ENCODE measurements at regions not wholly inside any gene's neighbourhood (a gene's known extent, or its start where the extent isn't known, plus 50 kb on each side); places are given as distances from the start of the nearest gene placed in this dataset.

DNA sequence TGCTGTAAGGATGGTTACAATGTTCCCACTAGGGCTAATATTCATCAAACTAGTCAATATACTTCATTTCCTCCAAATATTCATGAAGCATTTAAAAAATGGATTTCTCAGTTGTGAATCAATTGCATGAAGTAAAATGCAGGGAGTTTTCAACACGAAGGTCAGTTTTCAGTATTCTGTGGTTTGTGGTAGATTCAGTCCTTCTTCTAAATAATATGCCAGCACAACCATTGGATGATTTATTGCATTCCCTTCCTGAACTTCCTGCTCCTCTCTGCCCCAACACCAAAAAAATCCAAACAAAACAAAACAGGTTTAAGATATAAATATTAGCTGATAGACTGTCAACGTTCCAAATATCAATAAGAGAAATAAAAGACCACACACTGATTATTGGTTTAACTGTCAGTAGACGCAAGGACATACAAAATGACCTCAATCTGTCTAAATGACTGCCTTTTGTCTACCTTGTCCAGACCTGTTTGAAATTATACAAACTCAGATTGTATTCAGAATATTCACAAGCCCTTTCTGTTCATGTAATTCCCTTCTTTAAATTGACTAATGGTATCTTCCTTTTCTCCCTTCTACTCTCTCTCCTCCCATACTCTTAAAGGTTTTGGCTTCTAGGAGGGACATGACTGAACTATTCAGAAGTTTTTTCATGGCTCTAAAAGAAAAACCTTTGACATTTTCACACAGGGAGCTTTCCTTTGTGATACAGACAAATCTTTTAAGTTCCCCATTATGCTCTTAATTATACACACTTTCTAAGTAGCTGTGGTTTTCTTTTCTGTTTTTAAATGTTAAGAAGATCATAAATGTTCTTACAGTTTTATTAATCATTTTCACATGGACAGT, 92.6 kb upstream of the STT3B start:
- no peak for DNase-seq

DNA sequence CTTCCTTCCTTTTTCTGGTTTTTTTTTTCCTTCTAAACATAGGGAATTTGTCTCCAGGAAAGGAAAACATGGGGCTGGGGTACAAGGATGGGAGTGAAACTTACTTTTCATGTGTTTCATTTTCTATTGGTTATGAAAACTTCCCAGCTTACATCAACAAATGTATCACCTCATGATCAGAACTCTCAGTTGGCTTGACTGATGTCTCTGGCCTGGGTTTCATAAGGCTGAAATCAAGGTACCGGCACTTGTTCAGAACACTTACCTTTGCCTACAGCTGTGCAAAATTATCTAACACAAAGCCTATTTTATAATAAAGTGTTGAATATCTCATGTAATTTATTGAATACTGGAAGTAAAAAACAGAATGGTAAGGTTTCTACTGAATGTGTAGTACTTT, 91.8 kb upstream of the STT3B start:
- DNase-seq = no peak

DNA sequence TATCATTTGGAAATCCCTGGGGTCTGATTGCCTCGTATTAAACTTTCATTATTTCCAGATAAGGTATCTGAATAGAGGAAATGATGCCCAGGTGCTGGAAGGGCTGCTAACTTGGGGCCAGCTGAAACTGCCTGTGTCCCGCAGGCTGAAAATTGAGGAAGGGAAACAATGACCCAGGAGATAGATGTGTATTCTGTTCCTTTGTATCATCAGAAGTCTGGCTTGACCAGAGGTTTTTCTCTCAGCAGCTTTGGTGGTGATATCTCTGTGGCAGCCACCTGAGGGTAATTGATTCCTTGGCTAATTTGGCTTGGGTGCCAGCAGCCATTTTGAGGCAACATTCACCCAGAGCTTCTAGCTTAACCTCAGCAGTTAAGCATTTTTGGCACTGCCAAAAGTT, 90.0 kb upstream of the STT3B start:
- DNase-seq = no peak

DNA sequence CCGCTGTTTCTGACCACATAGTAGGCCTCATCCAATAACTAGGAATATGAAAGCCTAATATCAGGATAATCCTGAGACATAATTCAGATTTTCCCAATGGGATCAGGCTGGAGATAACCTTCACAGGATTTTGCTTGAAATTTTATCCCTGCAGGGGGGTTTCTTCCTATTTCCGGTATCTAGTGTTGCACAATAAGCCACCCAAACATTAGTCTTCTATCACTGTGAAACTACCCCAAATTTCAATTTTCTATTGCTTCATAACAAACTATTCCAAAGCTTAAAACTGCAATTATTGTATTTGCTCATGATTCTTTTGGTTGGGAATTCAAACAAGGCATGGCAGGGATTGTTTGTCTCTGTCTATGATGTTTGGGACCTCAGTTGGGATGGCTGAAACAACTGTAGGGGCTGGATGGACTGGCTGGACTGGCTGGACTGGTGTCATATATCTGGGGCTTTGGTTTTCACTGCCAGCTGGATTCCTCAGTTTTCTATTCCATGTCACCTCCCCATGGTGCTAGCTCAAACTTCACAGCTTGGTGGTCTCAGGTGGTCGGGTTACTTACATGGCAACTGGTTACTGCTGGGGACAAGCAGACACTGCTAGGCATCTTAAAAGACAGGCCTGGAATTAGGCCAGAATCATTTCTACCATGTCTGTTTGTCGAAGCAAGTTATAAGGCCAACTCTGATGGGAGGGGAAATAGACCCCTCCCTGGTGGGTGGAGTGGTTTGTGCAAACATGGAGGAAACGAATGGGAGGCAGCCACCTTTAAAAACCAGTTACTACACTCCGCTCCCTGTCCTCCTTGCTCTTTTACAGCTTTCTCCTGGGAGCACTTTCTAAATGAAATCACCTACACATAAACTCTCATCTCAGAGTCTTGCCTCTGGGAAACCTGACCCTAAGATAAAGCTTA, 88.2 kb upstream of the STT3B start:
- DNase-seq = no peak

DNA sequence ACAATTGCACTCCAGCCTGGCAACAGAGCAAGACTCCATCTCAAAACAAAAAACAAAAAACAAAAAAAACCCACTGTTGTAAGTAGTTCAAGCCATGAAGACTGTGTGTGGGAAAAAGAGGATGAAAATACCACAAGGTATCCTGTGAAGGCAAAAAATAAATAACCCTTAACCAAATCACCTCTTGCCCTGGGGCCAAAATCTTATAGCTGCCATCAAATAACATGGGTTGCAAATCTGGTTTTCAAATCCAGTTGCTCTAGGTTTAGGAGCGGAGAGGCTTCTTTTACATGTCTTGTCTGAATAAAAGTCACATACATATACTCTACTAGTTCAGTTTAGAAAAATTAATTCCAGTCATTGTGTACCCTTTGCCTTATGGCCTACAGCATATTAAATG, 87.0 kb upstream of the STT3B start:
- no peak for DNase-seq

DNA sequence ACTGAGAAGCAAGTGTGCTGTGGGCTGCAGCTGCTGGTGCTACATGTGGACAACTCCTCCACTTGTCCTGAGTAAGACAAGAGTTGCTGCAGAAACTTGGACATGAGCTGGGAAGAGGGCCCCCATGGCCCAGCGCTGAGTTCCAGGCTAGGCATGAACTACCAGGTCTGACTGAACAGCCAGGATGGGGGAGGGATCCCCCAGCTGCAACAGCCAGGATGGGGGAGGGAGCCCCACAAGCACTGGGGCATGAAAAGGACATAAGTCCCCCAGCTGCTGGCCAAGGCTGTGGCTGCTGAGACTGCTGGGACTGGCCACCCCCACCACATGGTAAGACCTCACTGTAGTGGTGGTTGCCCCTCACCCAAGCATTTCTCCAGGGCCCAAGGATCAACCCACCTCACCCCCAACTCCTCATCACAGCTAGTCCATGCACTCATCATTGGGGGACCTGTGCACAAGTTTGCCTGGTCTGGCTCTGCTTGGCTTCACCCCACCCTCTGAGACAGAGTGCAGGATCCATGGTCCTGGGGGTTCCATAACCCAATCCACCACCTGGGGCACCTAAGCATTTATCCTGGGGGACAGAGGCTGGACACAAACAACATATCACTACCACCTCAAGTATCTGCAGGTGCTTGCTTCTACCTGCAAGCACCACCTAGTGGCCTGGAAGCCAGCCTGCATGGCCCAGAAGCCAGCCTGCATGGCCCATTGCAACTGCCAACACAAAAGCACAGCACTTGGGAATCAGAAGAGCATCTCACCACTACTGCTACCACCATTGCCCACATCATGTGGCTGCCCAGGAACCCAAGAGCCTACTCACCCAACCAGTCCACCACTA, 84.5 kb upstream of the STT3B start:
- no peak for DNase-seq

DNA sequence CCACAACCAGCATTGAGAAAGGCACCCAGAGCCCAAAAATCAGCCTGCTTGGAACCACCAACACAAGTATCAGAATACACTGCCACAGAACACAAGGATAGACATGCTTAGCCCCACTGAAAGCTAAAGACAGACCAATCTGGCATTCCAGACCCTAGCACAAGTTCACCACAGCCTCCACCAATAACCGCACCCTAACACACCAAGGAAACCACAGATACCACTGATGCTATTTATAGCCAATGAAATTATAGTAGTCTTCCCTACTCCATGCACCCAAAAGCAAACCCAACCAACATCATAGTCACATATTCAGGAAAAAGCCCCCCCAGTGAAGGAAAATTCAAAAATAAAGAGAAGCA, 83.9 kb upstream of the STT3B start:
- DNase-seq = no peak

DNA sequence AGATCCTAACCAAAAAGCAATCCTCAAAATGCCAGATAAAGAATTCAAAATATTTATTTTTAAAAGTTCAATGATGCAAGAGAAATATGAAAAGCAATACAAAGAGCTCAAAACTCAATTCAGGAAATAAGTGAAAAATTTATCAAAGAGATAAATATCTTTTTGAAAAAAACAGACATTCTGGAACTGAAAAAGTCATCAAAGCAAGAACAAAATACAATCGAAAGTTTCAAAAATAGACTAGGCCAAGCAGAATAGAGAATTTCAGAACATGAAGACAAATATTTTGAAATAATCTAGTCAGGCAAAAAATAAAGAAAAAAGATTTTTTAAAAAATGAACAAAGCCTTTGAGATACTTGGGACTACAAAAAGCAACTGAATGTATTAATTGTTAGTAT, 83.4 kb upstream of the STT3B start:
- DNase-seq = no peak

DNA sequence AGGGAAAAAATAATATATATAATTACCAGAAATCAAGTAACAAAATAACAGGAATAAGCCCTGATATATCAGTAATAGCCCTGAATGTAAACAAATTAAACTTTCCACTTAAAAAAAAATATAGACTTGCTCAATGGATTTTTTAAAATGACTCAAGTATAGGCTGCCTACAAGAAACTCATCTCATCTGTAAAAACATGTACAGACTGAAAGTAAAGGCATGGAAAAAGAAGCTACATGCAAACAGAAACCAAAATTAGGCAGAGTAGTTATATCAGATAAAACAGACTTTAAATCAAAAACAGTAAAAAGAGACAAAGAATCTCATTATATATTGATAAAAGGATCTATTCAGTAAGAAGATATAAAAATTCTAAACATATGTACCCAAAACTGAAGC, 82.4 kb upstream of the STT3B start:
- DNase-seq = no peak

DNA sequence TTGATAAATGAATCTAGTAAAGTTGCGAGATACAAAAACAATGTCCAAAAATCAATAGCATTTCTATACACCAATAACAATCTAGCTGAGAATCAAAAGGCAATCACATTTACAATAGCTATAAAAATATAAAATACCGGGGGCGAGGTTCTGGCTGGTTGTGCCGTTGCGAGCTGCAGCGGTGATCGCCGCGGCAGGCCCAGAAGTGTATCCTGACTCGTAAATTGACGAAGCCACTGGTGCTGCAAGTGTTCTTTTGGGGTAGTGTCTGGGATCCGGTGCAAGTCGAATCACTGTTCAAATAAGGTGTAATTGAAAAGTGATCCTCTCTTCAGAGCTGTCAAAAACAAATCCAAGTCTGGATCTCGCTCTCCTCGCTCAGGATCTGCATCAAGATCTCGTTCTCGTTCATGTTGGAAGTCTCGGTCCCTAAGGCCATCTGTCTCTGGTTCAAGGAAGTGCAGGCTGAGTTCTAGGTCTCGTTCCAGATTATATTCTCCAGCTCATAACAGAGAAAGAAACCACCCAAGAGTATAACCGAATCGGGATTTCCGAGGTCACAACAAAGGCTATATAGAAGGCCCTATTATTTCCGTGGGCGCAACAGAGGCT, 80.1 kb upstream of the STT3B start:
- DNase-seq = no peak

DNA sequence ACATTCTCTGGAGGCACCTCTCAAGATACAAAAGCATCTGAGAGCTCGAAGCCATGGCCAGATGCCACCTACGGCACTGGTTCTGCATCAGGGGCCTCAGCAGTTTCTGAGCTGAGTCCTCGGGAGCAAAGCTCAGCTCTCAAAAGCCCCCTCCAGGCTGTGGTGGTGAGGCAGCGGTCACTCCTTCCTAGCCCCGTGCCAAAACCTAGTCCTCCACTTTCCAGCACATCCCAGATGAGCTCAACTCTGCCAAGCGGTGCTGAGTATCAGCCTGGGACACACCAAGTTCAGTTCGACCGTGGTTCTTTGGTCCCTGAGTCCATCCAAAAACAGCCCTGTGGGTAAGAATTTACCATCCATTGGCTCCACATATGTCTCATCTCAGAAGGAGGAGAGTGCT, 79.3 kb upstream of the STT3B start:
- DNase-seq = no peak

DNA sequence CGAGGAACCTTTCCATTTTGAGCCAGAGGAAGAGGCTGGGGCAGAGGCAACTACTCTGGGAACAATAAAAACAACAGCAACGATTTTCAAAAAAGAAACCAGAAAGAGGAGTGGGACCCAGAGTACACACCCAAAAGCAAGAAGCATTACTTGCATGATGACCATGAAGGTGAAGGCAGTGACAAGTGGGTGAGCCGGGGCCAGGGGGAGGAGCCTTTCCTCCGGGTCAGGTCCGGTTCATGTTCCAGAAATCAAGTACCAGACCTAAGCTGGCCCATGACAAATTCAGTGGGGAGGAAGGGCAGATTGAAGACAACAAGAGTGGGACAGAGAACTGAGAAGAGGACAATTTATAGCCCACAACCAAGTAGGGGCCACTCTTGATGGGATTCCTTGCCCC, 77.2 kb upstream of the STT3B start:
- no peak for DNase-seq

DNA sequence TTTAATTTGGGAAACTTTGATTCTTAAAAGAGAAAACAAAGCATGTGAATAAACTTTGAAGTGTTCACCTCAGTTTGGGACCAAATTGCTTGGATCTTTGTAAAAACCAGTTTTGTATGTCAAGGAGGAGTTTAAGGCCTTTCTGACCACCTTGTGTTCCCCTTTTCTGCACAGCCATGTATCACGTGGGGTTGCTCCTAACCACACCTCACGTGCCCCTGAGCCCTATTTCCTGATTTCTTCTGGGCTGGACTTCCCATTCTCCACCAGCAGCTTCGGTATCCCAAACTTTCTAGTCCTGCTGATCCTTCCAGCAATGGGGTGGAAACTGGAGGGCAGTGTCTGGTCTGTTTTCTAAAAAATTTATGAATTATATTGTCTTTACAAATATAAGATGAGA, 76.4 kb upstream of the STT3B start:
- DNase-seq = no peak

DNA sequence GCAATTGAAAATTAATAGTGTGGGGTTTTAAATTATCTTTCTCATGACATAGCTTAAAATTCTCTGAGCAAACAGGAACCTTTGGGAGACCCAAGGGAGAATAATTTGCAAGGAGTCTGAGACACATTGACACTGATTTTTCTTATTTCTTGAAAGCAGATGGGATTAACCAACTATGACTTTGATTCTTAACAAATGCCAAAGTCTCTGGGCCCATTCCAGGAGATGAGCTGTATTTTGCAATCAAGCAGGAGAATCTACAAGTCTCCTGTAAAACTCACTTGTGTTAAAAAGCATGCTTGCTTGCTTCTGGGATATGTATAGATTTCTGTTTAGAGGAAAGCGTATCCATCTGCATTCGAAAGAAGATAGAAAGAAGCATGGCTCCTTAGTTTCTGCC, 71.3 kb upstream of the STT3B start:
- DNase-seq = no peak

DNA sequence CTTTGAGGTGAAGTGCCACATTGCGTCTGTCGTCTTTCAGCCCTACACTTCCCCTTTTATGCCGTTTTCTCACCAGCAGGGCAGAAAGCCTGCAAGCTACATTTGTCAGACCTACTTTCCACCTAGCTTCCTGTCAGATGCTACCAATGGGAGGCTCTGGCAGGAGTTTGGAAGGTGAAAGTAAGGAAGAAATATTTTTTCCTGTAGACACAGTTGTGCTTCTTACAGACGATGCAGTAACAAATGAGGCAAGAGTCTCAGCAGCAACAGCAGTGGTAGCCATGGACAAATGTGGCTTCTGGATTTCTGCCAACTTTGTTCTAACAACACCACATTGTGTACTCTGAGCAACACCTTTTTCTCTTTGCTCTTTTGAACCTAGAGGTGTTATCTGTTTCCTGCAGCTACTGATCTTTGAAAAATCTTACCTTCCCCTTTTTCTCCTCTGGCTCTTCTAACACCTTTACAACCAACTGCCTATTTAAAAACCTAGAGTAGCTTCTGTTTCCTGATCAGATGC, 70.6 kb upstream of the STT3B start:
- DNase-seq = no peak

DNA sequence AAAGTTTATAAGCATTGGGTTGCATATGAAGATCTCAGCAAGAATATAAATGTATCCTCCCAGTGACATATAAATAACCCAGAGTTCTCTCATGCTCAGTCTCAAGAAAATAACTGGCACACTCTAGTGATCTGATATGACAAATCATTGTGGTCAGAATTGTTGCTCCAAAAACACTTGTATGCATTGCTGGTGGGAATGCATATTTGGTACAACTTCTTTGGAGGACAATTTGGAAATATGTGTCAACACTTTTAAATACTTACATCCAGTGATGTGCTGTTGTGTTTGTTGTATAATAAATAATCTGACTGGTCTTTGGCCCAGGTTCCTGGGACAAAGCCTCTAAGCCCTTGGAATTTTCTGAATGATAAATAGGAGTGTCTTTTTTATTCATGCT, 66.7 kb upstream of the STT3B start:
- no peak for DNase-seq

DNA sequence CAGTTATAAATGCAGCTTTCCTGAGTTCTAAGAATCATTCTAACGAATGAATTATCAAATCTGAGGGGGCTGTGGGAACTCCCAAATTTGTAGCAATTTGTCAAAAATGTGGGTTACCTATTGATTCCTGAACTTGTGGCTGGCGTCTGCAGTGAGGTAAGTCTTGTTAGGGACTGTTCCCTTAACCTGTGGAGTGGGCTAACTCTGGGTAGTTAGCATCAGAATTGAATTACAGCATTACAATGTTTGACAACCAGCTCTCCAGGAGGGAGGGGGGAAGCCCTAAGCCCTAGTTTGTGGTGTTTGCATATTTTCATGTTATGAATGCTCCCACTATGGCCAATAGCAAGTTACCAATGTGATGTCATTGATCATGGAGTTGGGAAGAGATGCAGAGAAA, 65.9 kb upstream of the STT3B start:
- no peak for DNase-seq

DNA sequence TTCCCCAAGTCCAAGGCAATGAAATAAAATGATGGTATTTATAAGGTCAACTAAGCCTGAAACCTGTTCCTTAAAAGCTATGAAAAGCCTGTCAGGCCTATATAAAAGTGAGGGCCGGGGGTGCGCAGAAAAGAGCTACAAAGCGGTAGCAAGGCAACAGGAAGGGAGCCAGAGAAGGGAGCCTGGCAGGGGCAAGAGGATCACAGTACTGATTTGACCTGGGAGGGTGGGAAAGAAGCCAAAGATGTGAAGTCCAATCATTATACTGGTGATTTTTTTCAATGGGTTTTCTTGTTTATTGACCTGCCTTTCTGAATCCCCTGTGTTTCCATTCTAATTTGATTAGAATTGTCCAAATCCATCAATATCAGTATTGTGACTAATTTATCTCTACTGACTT, 64.3 kb upstream of the STT3B start:
- DNase-seq = no peak

DNA sequence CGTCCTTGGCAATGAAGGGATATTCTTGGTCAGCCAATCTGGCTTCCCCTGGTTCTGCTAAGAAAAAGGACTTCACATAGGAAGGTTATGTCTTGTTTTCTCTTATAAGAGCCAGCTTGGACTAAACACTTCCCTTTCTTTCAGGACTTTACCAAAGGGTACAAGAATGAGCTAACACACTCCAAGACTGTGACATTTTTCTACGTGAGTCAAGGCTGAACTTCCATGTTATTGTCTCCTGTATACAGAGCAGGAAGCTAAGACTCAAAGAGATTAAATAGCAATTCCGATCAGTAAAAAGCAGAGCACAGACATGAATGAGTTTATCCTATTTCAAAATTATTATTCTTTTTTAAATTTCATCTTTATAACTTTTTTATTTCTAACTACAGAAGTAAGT, 63.3 kb upstream of the STT3B start:
- no peak for DNase-seq

DNA sequence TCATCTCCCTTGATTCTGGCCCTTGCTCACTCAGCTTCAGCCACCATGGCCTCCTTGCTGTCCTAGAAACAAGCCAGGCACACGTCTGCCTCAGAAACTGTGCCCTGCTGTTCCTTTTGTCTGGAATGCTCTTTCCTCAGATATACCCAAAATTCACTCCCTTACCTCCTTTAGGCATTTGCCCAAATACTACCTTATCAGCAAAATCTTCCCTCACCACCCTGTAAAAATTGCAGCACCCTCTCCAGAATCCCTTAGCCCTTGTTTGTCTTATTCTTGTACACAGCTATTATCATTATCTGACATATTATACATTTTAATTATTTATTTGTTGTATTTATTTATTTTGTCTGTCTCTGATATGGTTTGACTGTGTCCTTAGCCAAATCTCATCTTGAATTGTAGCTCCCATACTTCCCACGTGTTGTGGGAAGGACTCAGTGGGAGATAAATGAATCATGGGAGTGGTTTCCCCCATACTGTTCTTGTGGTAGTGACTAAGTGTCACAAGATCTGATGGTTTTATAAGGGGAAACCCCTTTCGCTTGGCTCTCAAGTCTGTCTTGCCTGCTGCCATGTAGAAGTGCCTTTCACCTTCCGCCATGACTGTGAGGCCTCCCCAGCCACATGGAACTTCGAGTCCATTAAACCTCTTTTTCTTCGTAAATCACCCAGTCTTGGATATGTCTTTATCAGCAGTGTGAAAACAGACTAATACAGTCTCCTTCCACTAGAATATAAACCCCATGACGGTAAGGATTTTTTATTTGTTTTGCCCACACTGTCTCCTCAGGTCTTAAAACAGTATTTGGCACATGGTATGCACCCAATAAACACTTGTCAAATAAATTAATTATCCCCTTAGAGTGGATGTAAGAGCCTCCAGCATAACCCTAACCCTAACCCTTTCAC, 60.0 kb upstream of the STT3B start:
- no peak for DNase-seq

DNA sequence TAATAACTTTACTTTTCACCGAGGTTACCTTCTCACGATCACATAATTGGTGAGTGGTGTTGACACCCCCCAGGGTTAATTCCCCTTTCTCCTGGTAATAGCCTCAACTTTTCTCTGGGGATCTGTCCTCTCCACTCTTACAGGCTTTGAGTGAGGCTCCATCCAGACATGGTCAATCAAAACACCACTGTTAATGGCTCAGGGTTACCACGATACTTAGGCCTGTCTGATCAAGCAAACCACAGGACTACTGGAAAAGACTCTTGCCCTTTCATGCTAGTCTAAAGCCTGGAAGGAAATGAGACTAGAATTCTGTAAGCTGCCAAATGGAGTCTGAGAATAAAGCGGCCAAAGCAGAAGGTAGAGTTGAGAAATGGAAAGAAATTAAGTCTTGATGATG, 56.5 kb upstream of the STT3B start:
- no peak for DNase-seq

DNA sequence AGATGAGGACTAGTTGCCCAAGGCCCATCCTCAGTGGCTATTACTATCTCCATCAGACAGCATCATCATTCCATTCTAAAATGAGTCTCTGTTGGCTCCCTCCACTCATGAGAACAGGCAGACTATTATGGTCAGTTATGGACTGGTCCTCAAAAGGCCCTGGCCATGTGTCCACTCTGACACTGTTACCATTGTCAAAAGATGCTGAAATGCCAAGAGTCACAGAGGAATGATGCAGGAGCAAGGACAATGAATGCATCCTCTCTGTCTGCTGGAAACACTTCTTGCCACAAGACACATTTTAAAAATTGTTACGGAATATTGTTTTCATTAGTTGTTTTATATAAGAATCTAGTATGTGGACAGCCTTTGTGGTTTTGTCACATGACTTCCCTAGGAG, 53.3 kb upstream of the STT3B start:
- DNase-seq = no peak

Data from NCI-H510A (cell line).